Neutrophil (primary cell): ENCODE measurements at regions not wholly inside any gene's neighbourhood (a gene's known extent, or its start where the extent isn't known, plus 50 kb on each side); places are given as distances from the start of the nearest gene placed in this dataset.

Source experiments
- H3K27ac ChIP-seq: fragments of 200-600 bp; sonication (generic); 2 replicates; pipeline ENCODE4 v1.5.1; 2016; ENCODE audit warnings: mild to moderate bottlenecking, moderate library complexity
- H3K27me3 ChIP-seq: fragments of 200-600 bp; sonication (generic); 2 replicates; pipeline ENCODE4 v1.6.0; 2016; ENCODE audit warnings: mild to moderate bottlenecking
- H3K36me3 ChIP-seq: fragments of 200-600 bp; sonication (generic); 2 replicates; pipeline ENCODE4 v1.5.1; 2017
- H3K4me1 ChIP-seq, 2 experiments: fragments of 200-600 bp in 1 of 2; sonication (generic) in 1 of 2; 1 replicate in 1 of 2; 2 replicates in 1 of 2; pipeline versions ENCODE4 v1.5.1 to v1.6.1; 2013 to 2016; ENCODE audit warnings: low read depth in 1 of 2, low read length in 1 of 2, mild to moderate bottlenecking in 1 of 2, moderate library complexity in 1 of 2; ENCODE audit not compliant: control insufficient read depth in 1 of 2, insufficient read depth in 1 of 2
- H3K4me3 ChIP-seq, 2 experiments: fragments of 200-600 bp in 1 of 2; sonication (generic) in 1 of 2; 1 replicate in 1 of 2; 2 replicates in 1 of 2; pipeline ENCODE4 v1.5.1; 2013 to 2016; ENCODE audit warnings: low read depth in 1 of 2, low read length in 1 of 2, mild to moderate bottlenecking in 1 of 2, moderate library complexity in 1 of 2
- H3K9me3 ChIP-seq: fragments of 200-600 bp; sonication (generic); 2 replicates; pipeline ENCODE4 v1.5.1; 2016
- TF ChIP-seq, protein P1 (sequence below): fragments of 200-600 bp; sonication (generic); IDR thresholded peaks from 2 replicates; pipeline ENCODE4 v1.5.1; 2016; ENCODE audit warnings: antibody characterized with exemption

DNA sequence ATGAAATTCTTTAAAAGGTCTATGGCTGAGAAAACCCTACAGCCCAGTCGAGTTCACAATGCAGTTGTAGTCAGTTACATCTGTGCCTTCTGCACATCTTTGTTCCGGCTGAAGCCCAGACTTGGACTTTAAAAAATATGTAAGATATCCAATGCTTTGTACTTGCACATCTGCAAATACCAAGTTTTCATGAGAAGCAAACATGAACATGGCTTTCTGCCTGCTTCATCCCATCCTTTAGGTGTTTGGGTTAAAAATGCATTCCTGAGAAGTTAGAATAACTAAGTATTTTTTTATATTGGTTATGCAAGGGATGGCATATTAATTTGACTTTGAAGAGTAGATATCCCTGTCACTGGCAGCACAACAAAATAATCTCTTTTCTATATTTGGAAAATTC lies 528.4 kb downstream of the METTL15 start:
- no peaks in the 10 kb centered on the region for H3K4me1 ChIP-seq
- no peak overlapping the region for H3K4me3 ChIP-seq
- H3K36me3 ChIP-seq: no peaks in the 10 kb centered on the region
- TF ChIP-seq, protein P1, sequence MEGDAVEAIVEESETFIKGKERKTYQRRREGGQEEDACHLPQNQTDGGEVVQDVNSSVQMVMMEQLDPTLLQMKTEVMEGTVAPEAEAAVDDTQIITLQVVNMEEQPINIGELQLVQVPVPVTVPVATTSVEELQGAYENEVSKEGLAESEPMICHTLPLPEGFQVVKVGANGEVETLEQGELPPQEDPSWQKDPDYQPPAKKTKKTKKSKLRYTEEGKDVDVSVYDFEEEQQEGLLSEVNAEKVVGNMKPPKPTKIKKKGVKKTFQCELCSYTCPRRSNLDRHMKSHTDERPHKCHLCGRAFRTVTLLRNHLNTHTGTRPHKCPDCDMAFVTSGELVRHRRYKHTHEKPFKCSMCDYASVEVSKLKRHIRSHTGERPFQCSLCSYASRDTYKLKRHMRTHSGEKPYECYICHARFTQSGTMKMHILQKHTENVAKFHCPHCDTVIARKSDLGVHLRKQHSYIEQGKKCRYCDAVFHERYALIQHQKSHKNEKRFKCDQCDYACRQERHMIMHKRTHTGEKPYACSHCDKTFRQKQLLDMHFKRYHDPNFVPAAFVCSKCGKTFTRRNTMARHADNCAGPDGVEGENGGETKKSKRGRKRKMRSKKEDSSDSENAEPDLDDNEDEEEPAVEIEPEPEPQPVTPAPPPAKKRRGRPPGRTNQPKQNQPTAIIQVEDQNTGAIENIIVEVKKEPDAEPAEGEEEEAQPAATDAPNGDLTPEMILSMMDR: no peak
- no peaks in the 10 kb centered on the region for H3K27me3 ChIP-seq
- no peak overlapping the region for H3K27ac ChIP-seq
- no peaks in the 10 kb centered on the region for H3K9me3 ChIP-seq

DNA sequence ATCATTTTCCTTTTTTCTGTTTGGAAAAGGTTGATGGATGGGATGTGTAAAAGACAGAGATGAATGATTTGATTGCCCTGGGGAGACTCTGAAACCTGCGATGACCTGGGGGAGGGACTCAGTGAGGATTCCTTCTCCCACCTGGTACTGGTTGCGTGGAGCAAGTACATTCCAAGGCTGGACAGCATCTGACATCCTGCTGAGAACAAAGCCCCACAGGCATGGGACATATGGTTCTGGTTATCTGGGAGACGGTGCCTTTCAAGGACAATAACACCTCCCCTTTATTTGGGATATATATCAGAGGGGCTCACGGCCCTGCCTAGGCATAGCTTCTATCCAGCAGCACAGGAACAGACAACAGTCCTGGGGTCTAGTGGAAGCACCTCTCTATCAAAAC lies 527.8 kb downstream of the METTL15 start:
- H3K9me3 ChIP-seq: no peaks in the 10 kb centered on the region
- TF ChIP-seq, protein P1: no peak
- no peaks in the 10 kb centered on the region for H3K36me3 ChIP-seq
- no peak overlapping the region for H3K4me3 ChIP-seq
- no peak overlapping the region for H3K27ac ChIP-seq
- no peaks in the 10 kb centered on the region for H3K4me1 ChIP-seq
- H3K27me3 ChIP-seq: no peaks in the 10 kb centered on the region

DNA sequence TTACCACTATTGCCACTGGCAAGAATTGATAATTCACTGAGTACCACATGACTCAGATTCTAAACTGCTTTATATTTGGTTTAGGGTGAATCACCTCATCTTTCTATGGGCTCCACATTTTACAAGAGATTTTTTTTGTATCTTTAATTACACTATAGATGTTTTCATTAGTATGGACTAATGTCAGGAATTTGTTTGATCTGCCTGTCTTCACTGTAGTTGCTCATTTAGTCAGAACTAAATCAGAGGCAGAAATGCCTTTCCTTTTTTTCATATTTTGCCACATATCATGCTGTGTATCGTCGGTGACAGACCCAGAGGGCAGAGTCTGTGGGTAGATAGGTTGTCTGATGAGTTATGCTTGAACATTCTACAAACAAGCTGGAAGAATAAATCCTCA lies 524.1 kb downstream of the METTL15 start:
- Histone ChIP-seq H3K4me1 (no peaks in the 10 kb centered on the region), H3K27me3 (no peaks in the 10 kb centered on the region), H3K27ac (no peak overlapping the region), H3K9me3 (no peaks in the 10 kb centered on the region), H3K4me3 (no peak overlapping the region), H3K36me3 (no peaks in the 10 kb centered on the region)
- TF ChIP-seq, protein P1: no peak

DNA sequence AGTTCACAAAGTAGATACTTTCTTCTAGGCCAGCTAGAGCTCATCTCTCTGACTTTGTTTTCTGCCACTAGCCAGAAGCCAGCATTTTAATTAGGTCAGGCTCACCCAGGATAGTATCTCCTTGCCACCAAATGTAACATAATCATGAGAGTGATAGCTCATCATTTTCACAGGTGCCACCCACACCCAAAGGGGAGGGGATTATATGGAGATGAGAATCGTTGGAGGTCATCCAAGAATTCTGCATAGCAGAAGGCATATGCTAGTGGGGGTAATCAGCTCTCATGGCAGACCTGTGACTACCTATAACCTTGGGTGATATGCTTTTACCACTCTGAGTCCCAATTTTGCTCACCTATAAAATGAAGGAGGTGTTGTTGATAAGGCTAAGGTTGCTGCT lies 523.0 kb downstream of the METTL15 start:
- Histone ChIP-seq H3K27me3 (no peaks in the 10 kb centered on the region), H3K4me3 (no peak overlapping the region), H3K9me3 (no peaks in the 10 kb centered on the region), H3K4me1 (no peaks in the 10 kb centered on the region), H3K36me3 (no peaks in the 10 kb centered on the region), H3K27ac (no peak overlapping the region)
- TF ChIP-seq, protein P1: no peak

DNA sequence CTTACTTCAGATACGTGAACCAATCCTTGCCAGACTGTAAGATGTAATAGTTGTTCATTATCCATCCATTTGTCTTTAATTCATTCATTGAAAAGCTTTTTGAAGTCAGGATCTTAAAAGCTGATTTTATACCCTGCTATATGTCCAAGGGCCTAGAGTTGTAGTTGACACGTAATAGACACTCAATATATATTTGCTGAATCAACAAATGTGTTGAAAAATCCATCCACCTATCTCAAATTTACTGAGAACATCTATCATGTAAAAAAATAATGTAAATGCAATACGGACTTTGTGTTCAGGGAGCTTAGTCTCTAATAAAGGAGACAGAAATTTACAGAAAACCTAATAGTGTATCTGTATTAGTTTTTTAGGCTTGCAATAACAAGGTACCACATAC lies 521.0 kb downstream of the METTL15 start:
- Histone ChIP-seq H3K9me3 (no peaks in the 10 kb centered on the region), H3K36me3 (no peaks in the 10 kb centered on the region), H3K27ac (no peak overlapping the region), H3K4me3 (no peak overlapping the region), H3K27me3 (no peaks in the 10 kb centered on the region), H3K4me1 (no peaks in the 10 kb centered on the region)
- TF ChIP-seq, protein P1: no peak

DNA sequence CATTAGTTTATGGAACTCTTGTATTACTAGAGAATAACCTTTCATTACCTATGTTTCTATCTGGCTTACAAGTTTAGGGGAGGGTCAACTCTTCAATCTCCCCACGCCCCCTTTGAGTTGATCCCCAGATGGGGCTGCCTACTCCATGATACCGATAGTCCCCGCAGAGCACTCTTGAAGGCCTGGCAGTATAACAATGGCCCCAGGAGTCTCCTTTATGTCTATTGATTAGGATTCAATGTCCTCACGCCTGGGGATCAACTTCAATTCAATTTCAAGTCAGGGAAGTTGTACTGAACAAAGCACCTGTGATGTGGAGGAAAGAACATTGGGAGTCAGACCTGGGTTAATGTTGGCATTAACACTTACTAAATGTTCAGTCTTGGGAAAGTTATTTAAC lies 520.2 kb downstream of the METTL15 start:
- Histone ChIP-seq H3K4me1 (no peaks in the 10 kb centered on the region), H3K9me3 (no peaks in the 10 kb centered on the region), H3K4me3 (no peak overlapping the region), H3K27ac (no peak overlapping the region), H3K36me3 (no peaks in the 10 kb centered on the region), H3K27me3 (no peaks in the 10 kb centered on the region)
- TF ChIP-seq, protein P1: no peak
